HepG2 (cell line): ENCODE measurements at regions not wholly inside any gene's neighbourhood (a gene's known extent, or its start where the extent isn't known, plus 50 kb on each side); places are given as distances from the start of the nearest gene placed in this dataset.

Source experiments
- ATAC-seq: fragments of 200-7000 bp; cut with Tn5 transposase; 3 replicates; pipeline ENCODE4 v1.9.1; 2020; ENCODE audit warnings: mild to moderate bottlenecking, moderate library complexity
- BruUV-seq: library from RNA; stranded (reverse); fragments of 400-500 nt; replicated peaks from 2 replicates; lab custom pipeline; 2021; lab: Mats Ljungman, UMichigan
- CTCF ChIA-PET: fragments of 300-600 bp; formaldehyde crosslinking; extraction: SDS; loops from one replicate; lab custom pipeline; 2021; ENCODE audit warnings: low total read pairs, inconsistent platforms, low intra/inter-chr PET ratio; lab: Yijun Ruan, JAX
- POLR2A ChIA-PET: fragments of 350-600 bp; sonication (Branson Sonifier 250); formaldehyde crosslinking; loops from one replicate; lab custom pipeline; 2020; ENCODE audit warnings: antibody characterized with exemption, inconsistent platforms; lab: Yijun Ruan, JAX
- DNase-seq: peaks from one replicate; pipeline ENCODE4 v3.0.0-alpha.2; 2015; ENCODE audit warnings: low spot score
- FAIRE-seq: peaks from 3 replicates; lab custom pipeline; 2011; peaks lifted over from hg19 to GRCh38; lab: Jason Lieb, UNC
- H2AFZ ChIP-seq: one replicate; pipeline ENCODE4 v1.6.1; 2011; ENCODE audit warnings: low read length, inconsistent platforms
- H3K27ac ChIP-seq: fragments of 300-600 bp; 3 replicates; pipeline ENCODE4 v1.8.0; 2011; ENCODE audit warnings: mixed run types, mild to moderate bottlenecking, mixed read lengths, low read length, inconsistent platforms; ENCODE audit not compliant: insufficient read depth; ENCODE audit errors: extremely low read length
- H3K27me3 ChIP-seq, 2 experiments: fragments of 200-600 bp in 1 of 2; 2 replicates in 1 of 2; 3 replicates in 1 of 2; pipeline versions ENCODE4 v1.6.0 to v1.8.0; 2011; ENCODE audit warnings: low read length in 2 of 2, mild to moderate bottlenecking in 2 of 2, moderate library complexity in 2 of 2, inconsistent platforms in 1 of 2; ENCODE audit not compliant: insufficient read depth in 2 of 2, control insufficient read depth in 1 of 2
- H3K36me3 ChIP-seq, 2 experiments: fragments of 200-600 bp in 1 of 2; replicated peaks in 1 of 2; 2 replicates in 1 of 2; 3 replicates in 1 of 2; pipeline versions ENCODE4 v1.5.1 to v1.8.0; 2011; ENCODE audit warnings: low read length in 2 of 2, inconsistent platforms in 1 of 2; ENCODE audit not compliant: insufficient read depth in 2 of 2, control insufficient read depth in 1 of 2
- H3K4me1 ChIP-seq: 2 replicates; pipeline ENCODE4 v1.5.1; 2012; ENCODE audit warnings: low read length, inconsistent platforms; ENCODE audit not compliant: insufficient read depth
- H3K4me2 ChIP-seq: 2 replicates; pipeline ENCODE4 v1.6.0; 2011; ENCODE audit warnings: low read depth, low read length, inconsistent platforms
- H3K4me3 ChIP-seq, 3 experiments: fragments of 200-600 bp in 1 of 3; sonication (generic), shearing (Covaris generic) in 1 of 3; replicated peaks in 1 of 3; 2 replicates each; pipeline ENCODE4 v1.5.1; 2011 to 2016; ENCODE audit warnings: low read length in 3 of 3, inconsistent platforms in 2 of 3, low read depth in 2 of 3, mild to moderate bottlenecking in 2 of 3, control low read depth in 1 of 3, mixed read lengths in 1 of 3; ENCODE audit not compliant: insufficient read depth in 1 of 3
- H3K79me2 ChIP-seq: one replicate; pipeline ENCODE4 v1.6.1; 2011; ENCODE audit warnings: low read length, inconsistent platforms; ENCODE audit not compliant: insufficient read depth
- H3K9ac ChIP-seq: 2 replicates; pipeline ENCODE4 v1.6.0; 2011; ENCODE audit warnings: mild to moderate bottlenecking, low read depth, low read length, inconsistent platforms; ENCODE audit not compliant: insufficient read depth
- H3K9me3 ChIP-seq: 2 replicates; pipeline ENCODE4 v1.5.1; 2012; ENCODE audit warnings: mild to moderate bottlenecking, low read length
- H4K20me1 ChIP-seq: 2 replicates; pipeline ENCODE4 v1.6.0; 2011; ENCODE audit warnings: inconsistent platforms, mild to moderate bottlenecking, low read length, moderate library complexity; ENCODE audit not compliant: insufficient read depth
- ATRX ChIP-seq: sonication (generic); formaldehyde crosslinking; IDR thresholded peaks from 2 replicates; pipeline ENCODE4 v1.4.0; 2020; ENCODE audit warnings: missing genetic modification reagents, borderline replicate concordance
- CBX2 ChIP-seq, 2 experiments: fragments of 200-600 bp in 1 of 2; sonication (generic); formaldehyde crosslinking in 1 of 2; IDR thresholded peaks; 2 replicates each; pipeline versions ENCODE4 v1.7.0 to v1.8.1; 2018 to 2022; ENCODE audit warnings: low read depth in 2 of 2, low read length in 1 of 2, mild to moderate bottlenecking in 1 of 2, missing genetic modification reagents in 1 of 2
- DPF2 ChIP-seq: sonication (generic); formaldehyde crosslinking; IDR thresholded peaks from 2 replicates; pipeline ENCODE4 v1.4.0; 2020; ENCODE audit warnings: mild to moderate bottlenecking, low read depth, missing genetic modification reagents, borderline replicate concordance
- GLMP ChIP-seq: sonication (generic); formaldehyde crosslinking; IDR thresholded peaks from 2 replicates; pipeline ENCODE4 v1.9.0; 2021; ENCODE audit warnings: missing genetic modification reagents, mild to moderate bottlenecking, borderline replicate concordance
- MAFK ChIP-seq, 2 experiments: IDR thresholded peaks in 1 of 2; conservative IDR thresholded peaks in 1 of 2; 2 replicates each; pipeline ENCODE4 v1.6.1; 2011; ENCODE audit warnings: improper control_type of control experiment in 2 of 2, low read length in 2 of 2
- MED13 ChIP-seq: sonication (generic); formaldehyde crosslinking; IDR thresholded peaks from 2 replicates; pipeline ENCODE4 v1.5.0; 2020; ENCODE audit warnings: missing genetic modification reagents
- MEIS2 ChIP-seq: sonication (generic); formaldehyde crosslinking; IDR thresholded peaks from 2 replicates; pipeline ENCODE4 v1.9.0; 2021; ENCODE audit warnings: mild to moderate bottlenecking, missing genetic modification reagents
- SNRNP70 ChIP-seq: fragments of 200-400 bp; formaldehyde crosslinking; IDR thresholded peaks from 2 replicates; pipeline ENCODE4 v1.6.1; 2017; ENCODE audit warnings: mild to moderate bottlenecking, low read depth, low read length, moderate library complexity
- TBX3 ChIP-seq: fragments of 450-650 bp; IDR thresholded peaks from 2 replicates; pipeline ENCODE4 v1.6.1; 2017; ENCODE audit warnings: antibody characterized with exemption, mild to moderate bottlenecking, inconsistent platforms, borderline replicate concordance
- ZBED4 ChIP-seq: sonication (generic); formaldehyde crosslinking; IDR thresholded peaks from 2 replicates; pipeline ENCODE4 v1.4.0; 2020; ENCODE audit warnings: missing genetic modification reagents, borderline replicate concordance
- ZEB1 ChIP-seq: IDR thresholded peaks from 2 replicates; pipeline ENCODE4 v1.6.1; 2012; ENCODE audit warnings: mild to moderate bottlenecking, low read depth, inconsistent platforms; ENCODE audit not compliant: insufficient replicate concordance
- ZFP91 ChIP-seq: sonication (generic); formaldehyde crosslinking; IDR thresholded peaks from 2 replicates; pipeline ENCODE4 v1.9.0; 2022; ENCODE audit warnings: missing genetic modification reagents, mild to moderate bottlenecking, borderline replicate concordance
- ZNF580 ChIP-seq: IDR thresholded peaks from 2 replicates; pipeline ENCODE4 v1.6.1; 2016; ENCODE audit warnings: low read depth, borderline replicate concordance
- ZNF670 ChIP-seq: sonication (generic); formaldehyde crosslinking; IDR thresholded peaks from 2 replicates; pipeline ENCODE4 v1.8.0; 2022; ENCODE audit warnings: mild to moderate bottlenecking, missing genetic modification reagents, borderline replicate concordance
- ZNF678 ChIP-seq: sonication (generic); formaldehyde crosslinking; IDR thresholded peaks from 2 replicates; pipeline ENCODE4 v1.4.0; 2020; ENCODE audit warnings: mild to moderate bottlenecking, missing genetic modification reagents
- ZSCAN30 ChIP-seq: sonication (generic); formaldehyde crosslinking; IDR thresholded peaks from 2 replicates; pipeline ENCODE4 v1.5.0; 2020; ENCODE audit warnings: mild to moderate bottlenecking, missing genetic modification reagents
- ZSCAN31 ChIP-seq: sonication (generic); formaldehyde crosslinking; IDR thresholded peaks from 2 replicates; pipeline ENCODE4 v1.5.0; 2020; ENCODE audit warnings: low read depth, mild to moderate bottlenecking, missing genetic modification reagents
- WGBS: methylation state at CpG from one replicate; pipeline ENCODE4 v1.1.6; 2017; ENCODE audit warnings: low lambda C conversion rate; 5-methylcytosine and 5-hydroxymethylcytosine counted together
- in situ Hi-C: cut with HindIII; loops from 2 replicates; pipeline ENCODE4 v1.10.0; 2017; ENCODE audit warnings: low pct_unique_long_range_greater_than_20kb; ENCODE audit not compliant: extremely low pct_ligation_motif_present
- intact Hi-C: fragments of 100-400 bp; cut with micrococcal nuclease; formaldehyde crosslinking; loops from one replicate; pipeline ENCODE4 v1.10.0; 2022; ENCODE audit not compliant: unreplicated experiment

GRCh38 chr10:9299966-9300365 is 1245.5 kb downstream of the GATA3 start:
- DNase-seq (no peak), ATAC-seq (no peak), FAIRE-seq (no peak)
- no peak overlapping the region for H3K27ac ChIP-seq
- no peak overlapping the region for H3K4me3 ChIP-seq
- no peaks in the 10 kb centered on the region for H4K20me1 ChIP-seq
- 4% methylated on average over 2 of the region's 2 CpGs for WGBS
- in situ Hi-C loops, result loop anchor here (5.0 to 25.0 kb wide), 3 partner anchors 1425 to 1773 kb away; no protein-coding TSS in a partner anchor
- H3K4me1 ChIP-seq, result no peaks in the 10 kb centered on the region
- no peaks in the 10 kb centered on the region for H3K9me3 ChIP-seq
- no peaks in the 10 kb centered on the region for H3K79me2 ChIP-seq
- no peak overlapping the region for H2AFZ ChIP-seq
- TF ChIP-seq ZNF670 (CRISPR knock-in tag) (no peak), ZNF678 (CRISPR knock-in tag) (no peak), GLMP (CRISPR knock-in tag) (no peak), MED13 (CRISPR knock-in tag) (no peak), MAFK (conservative IDR thresholded peaks at IDR 0.05 in 1 of 2, IDR thresholded peaks at IDR 0.05 in 1 of 2; ENCODE audit: low read length in 2 of 2) (no peak), TBX3 (no peak), ZSCAN31 (CRISPR knock-in tag) (no peak), SNRNP70 (no peak), ZEB1 (no peak), ATRX (CRISPR knock-in tag) (no peak), ZNF580 (CRISPR knock-in tag) (no peak), ZFP91 (CRISPR knock-in tag) (no peak), ZSCAN30 (CRISPR knock-in tag) (no peak), DPF2 (CRISPR knock-in tag) (no peak), ZBED4 (CRISPR knock-in tag) (no peak), MEIS2 (CRISPR knock-in tag) (no peak), CBX2 (IDR thresholded peaks at IDR 0.05; ENCODE audit: low read depth, low read length) (no peak), CBX2 (CRISPR knock-in tag; IDR thresholded peaks at IDR 0.05; ENCODE audit: low read depth) (no peak)
- H3K36me3 ChIP-seq, result no peaks in the 10 kb centered on the region
- intact Hi-C loops, result loop anchor here (10.0 kb wide), 1 partner anchor 1515 kb away; the partner anchor contains the start of genes ATP5F1C and KIN
- ChIA-PET POLR2A (no interaction called here), CTCF (no interaction called here)
- no TSS peak for BruUV-seq
- no peak overlapping the region for H3K4me2 ChIP-seq
- H3K27me3 ChIP-seq, result no peaks in the 10 kb centered on the region
- no peak overlapping the region for H3K9ac ChIP-seq
